Fibroblast of lung (primary cell): ENCODE measurements at regions not wholly inside any gene's neighbourhood (a gene's known extent, or its start where the extent isn't known, plus 50 kb on each side); places are given as distances from the start of the nearest gene placed in this dataset.

Experiments used
- DNase-seq, 2 donors: peaks; one replicate each; pipeline versions ENCODE4 v3.0.0 to v3.0.0-alpha.2; 2010; ENCODE audit warnings: low read depth in 2 of 2
- H2AFZ ChIP-seq: 2 replicates; pipeline ENCODE4 v1.5.1; 2012; ENCODE audit warnings: low read length, control low read depth, inconsistent platforms
- H3K27ac ChIP-seq: 2 replicates; pipeline ENCODE4 v1.5.1; 2011; ENCODE audit warnings: low read length, control low read depth; ENCODE audit not compliant: insufficient read depth
- H3K27me3 ChIP-seq: 2 replicates; pipeline ENCODE4 v1.5.1; 2011; ENCODE audit warnings: mild to moderate bottlenecking, low read length; ENCODE audit not compliant: control insufficient read depth, insufficient read depth
- H3K36me3 ChIP-seq: 2 replicates; pipeline ENCODE4 v1.5.1; 2011; ENCODE audit warnings: low read length; ENCODE audit not compliant: control insufficient read depth, insufficient read depth
- H3K4me1 ChIP-seq: 2 replicates; pipeline ENCODE4 v1.5.1; 2011; ENCODE audit warnings: low read length; ENCODE audit not compliant: control insufficient read depth, insufficient read depth; ENCODE audit errors: extremely low read depth
- H3K4me2 ChIP-seq: 2 replicates; pipeline ENCODE4 v1.5.1; 2011; ENCODE audit warnings: low read length, control low read depth; ENCODE audit not compliant: insufficient read depth; ENCODE audit errors: extremely low read depth
- H3K4me3 ChIP-seq, 4 experiments: fragments of 200-600 bp in 1 of 4; sonication (generic) in 1 of 4; replicated peaks in 1 of 4; 2 replicates each; pipeline ENCODE4 v1.5.1; 2011 to 2016; ENCODE audit warnings: low read length in 4 of 4, low read depth in 3 of 4, mild to moderate bottlenecking in 3 of 4, control low read depth in 2 of 4, inconsistent platforms in 1 of 4, mixed read lengths in 1 of 4; ENCODE audit not compliant: insufficient read depth in 1 of 4; ENCODE audit errors: control extremely low read depth in 1 of 4
- H3K79me2 ChIP-seq: 2 replicates; pipeline ENCODE4 v1.5.1; 2012; ENCODE audit warnings: mild to moderate bottlenecking, low read length, inconsistent platforms; ENCODE audit not compliant: control insufficient read depth, insufficient read depth
- H3K9ac ChIP-seq: 2 replicates; pipeline ENCODE4 v1.5.1; 2011; ENCODE audit warnings: mild to moderate bottlenecking, low read length, control low read depth; ENCODE audit not compliant: insufficient read depth
- H3K9me3 ChIP-seq: 2 replicates; pipeline ENCODE4 v1.5.1; 2012; ENCODE audit warnings: low read depth, low read length; ENCODE audit not compliant: control insufficient read depth, insufficient read depth
- H4K20me1 ChIP-seq: 2 replicates; pipeline ENCODE4 v1.5.1; 2011; ENCODE audit warnings: low read length; ENCODE audit not compliant: control insufficient read depth, insufficient read depth; ENCODE audit errors: extremely low read depth
- CTCF ChIP-seq, 2 donors: IDR thresholded peaks in 1 of 2; conservative IDR thresholded peaks in 1 of 2; 1 replicate in 1 of 2; 2 replicates in 1 of 2; pipeline ENCODE4 v1.5.1; 2011 to 2012; ENCODE audit warnings: low read length in 2 of 2, control low read depth in 1 of 2, inconsistent platforms in 1 of 2, low read depth in 1 of 2, mild to moderate bottlenecking in 1 of 2
- EZH2 ChIP-seq: IDR thresholded peaks from 2 replicates; pipeline ENCODE4 v1.5.1; 2012; ENCODE audit warnings: low read length, control low read depth, mild to moderate bottlenecking; ENCODE audit errors: missing control alignments

GRCh38 chr6:37110500-37111461, 59.2 kb upstream of the PIM1 start:
- Histone ChIP-seq H3K4me1 (no peaks in the 10 kb centered on the region), H3K4me2 (no peak overlapping the region), H3K36me3 (no peaks in the 10 kb centered on the region), H3K4me3 (no peak overlapping the region), H2AFZ (no peak overlapping the region), H3K27ac (no peak overlapping the region), H3K9ac (no peak overlapping the region), H3K27me3 (no peaks in the 10 kb centered on the region), H4K20me1 (no peaks in the 10 kb centered on the region), H3K79me2 (no peaks in the 10 kb centered on the region), H3K9me3 (no peaks in the 10 kb centered on the region)
- no peak for TF ChIP-seq CTCF (conservative IDR thresholded peaks at IDR 0.05 in 1 of 2, IDR thresholded peaks at IDR 0.05 in 1 of 2; ENCODE audit: low read depth in 1 of 2, low read length in 2 of 2)
- TF ChIP-seq EZH2: no peak
- DNase-seq: peak; percentile 23 to 57

- Histone ChIP-seq H4K20me1 (no peaks in the 10 kb centered on the region), H2AFZ (no peak overlapping the region), H3K9me3 (no peaks in the 10 kb centered on the region), H3K27ac (no peak overlapping the region), H3K9ac (no peak overlapping the region), H3K27me3 (no peaks in the 10 kb centered on the region), H3K79me2 (no peaks in the 10 kb centered on the region), H3K36me3 (no peaks in the 10 kb centered on the region), H3K4me2 (no peak overlapping the region), H3K4me3 (no peak overlapping the region), H3K4me1 (no peaks in the 10 kb centered on the region)
- DNase-seq: no peak
- no peak for TF ChIP-seq CTCF (conservative IDR thresholded peaks at IDR 0.05 in 1 of 2, IDR thresholded peaks at IDR 0.05 in 1 of 2; ENCODE audit: low read depth in 1 of 2, low read length in 2 of 2)
- TF ChIP-seq EZH2: no peak
Observed at GRCh38 chr6:37113976-37114375, 56.0 kb upstream of the PIM1 start.

GRCh38 chr6:37114612-37115011, 55.3 kb upstream of the PIM1 start:
- H3K79me2 ChIP-seq: no peaks in the 10 kb centered on the region
- no peaks in the 10 kb centered on the region for H3K36me3 ChIP-seq
- H3K4me3 ChIP-seq: no peak overlapping the region
- H3K27ac ChIP-seq: no peak overlapping the region
- no peaks in the 10 kb centered on the region for H3K4me1 ChIP-seq
- no peaks in the 10 kb centered on the region for H4K20me1 ChIP-seq
- no peak overlapping the region for H3K4me2 ChIP-seq
- H3K9me3 ChIP-seq: no peaks in the 10 kb centered on the region
- H3K9ac ChIP-seq: no peak overlapping the region
- DNase-seq: no peak
- H2AFZ ChIP-seq: no peak overlapping the region
- H3K27me3 ChIP-seq: no peaks in the 10 kb centered on the region
- TF ChIP-seq CTCF (conservative IDR thresholded peaks at IDR 0.05 in 1 of 2, IDR thresholded peaks at IDR 0.05 in 1 of 2; ENCODE audit: low read depth in 1 of 2, low read length in 2 of 2) (no peak), EZH2 (no peak)
